ENCODE measurements at regions not wholly inside any gene's neighbourhood (a gene's known extent, or its start where the extent isn't known, plus 50 kb on each side); places are given as distances from the start of the nearest gene placed in this dataset.
"Not testable (repeated sequence)": the region's sequence is repeated elsewhere in the genome, so short reads cannot be mapped to it uniquely, and the experiment has no call there.

GRCh38 chr4:104330125-104330905, 164.4 kb downstream of the CXXC4 start:
- H3K9me3 ChIP-seq, result no peaks in the 10 kb centered on the region
- no peak overlapping the region for H3K4me3 ChIP-seq
- 51% methylated on average over 6 of the region's 6 CpGs for WGBS
- H3K4me1 ChIP-seq, result no peaks in the 10 kb centered on the region
- TF ChIP-seq EP300 (IDR thresholded peaks at IDR 0.05), result no peak
- no peak for TF ChIP-seq POLR2A (IDR thresholded peaks at IDR 0.05)
- TF ChIP-seq CTCF (IDR thresholded peaks at IDR 0.05), result no peak
- no peak for TF ChIP-seq POLR2AphosphoS5 (IDR thresholded peaks at IDR 0.05)
- no peak for DNase-seq (ENCODE audit: low spot score in 2 of 2)
- H3K27ac ChIP-seq, result no peak overlapping the region
- H3K36me3 ChIP-seq, result no peaks in the 10 kb centered on the region
- no peaks in the 10 kb centered on the region for H3K27me3 ChIP-seq

DNA sequence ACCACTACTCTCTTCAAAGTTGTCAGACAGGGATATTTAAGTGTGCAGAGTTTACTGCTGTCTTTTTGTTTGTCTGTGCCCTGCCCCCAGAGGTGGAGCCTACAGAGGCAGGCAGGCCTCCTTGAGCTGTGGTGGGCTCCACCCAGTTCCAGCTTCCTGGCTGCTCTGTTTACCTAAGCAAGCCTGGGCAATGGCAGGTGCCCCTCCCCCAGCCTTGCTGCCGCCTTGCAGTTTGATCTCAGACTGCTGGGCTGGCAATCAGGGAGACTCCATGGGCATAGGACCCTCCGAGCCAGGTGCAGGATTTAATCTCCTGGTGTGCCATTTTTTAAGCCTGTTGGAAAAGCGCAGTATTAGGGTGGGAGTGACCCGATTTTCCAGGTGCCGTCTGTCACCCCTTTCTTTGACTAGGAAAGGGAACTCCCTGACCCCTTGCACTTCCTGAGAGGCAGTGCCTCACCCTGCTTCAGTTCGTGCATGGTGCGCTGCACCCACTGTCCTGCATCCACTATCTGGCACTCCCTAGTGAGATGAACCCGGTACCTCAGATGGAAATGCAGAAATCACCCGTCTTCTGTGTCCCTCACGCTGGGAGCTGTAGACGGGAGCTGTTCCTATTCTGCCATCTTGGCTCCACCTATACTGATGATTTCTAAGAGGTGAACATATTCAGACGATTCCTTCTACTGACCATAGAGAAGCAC, 167.6 kb downstream of the CXXC4 start:
- H3K4me1 ChIP-seq; H3K27me3 ChIP-seq; H3K9me3 ChIP-seq; H3K27ac ChIP-seq; H3K4me3 ChIP-seq; DNase-seq (ENCODE audit: low spot score in 2 of 2); H3K36me3 ChIP-seq: not testable (repeated sequence)
- WGBS, result 90% methylated on average over 12 of the region's 12 CpGs

GRCh38 chr4:104302731-104303130, 192.0 kb downstream of the CXXC4 start:
- no peak for TF ChIP-seq EP300 (IDR thresholded peaks at IDR 0.05)
- Histone ChIP-seq H3K36me3 (no peaks in the 10 kb centered on the region), H3K27me3 (no peaks in the 10 kb centered on the region), H3K27ac (no peak overlapping the region), H3K4me3 (no peak overlapping the region), H3K4me1 (no peaks in the 10 kb centered on the region), H3K9me3 (no peaks in the 10 kb centered on the region)
- DNase-seq (ENCODE audit: low spot score in 2 of 2), result no peak
- WGBS, result 76% methylated on average over 1 of the region's 1 CpG

DNA sequence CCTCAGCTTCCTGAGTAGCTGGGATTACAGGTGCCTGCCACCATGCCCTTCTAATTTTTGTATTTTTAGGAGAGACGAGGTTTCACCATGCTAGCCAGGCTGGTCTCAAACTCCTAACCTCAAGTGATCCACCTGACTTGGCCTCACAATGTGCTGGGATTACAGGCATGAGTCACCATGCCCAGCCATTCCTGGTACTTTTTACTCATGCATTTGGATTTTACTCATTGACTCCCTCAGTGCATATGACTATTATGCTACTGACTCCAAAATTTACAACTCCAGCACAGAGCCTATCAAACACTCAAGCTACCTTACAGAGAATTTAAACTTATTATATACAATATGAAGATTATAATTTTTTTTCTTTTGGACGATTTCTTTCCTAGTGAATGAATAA, 199.9 kb downstream of the CXXC4 start:
- TF ChIP-seq POLR2A (IDR thresholded peaks at IDR 0.05) (no peak), EP300 (IDR thresholded peaks at IDR 0.05) (no peak)
- WGBS, result 80% methylated on average over 2 of the region's 2 CpGs

DNA sequence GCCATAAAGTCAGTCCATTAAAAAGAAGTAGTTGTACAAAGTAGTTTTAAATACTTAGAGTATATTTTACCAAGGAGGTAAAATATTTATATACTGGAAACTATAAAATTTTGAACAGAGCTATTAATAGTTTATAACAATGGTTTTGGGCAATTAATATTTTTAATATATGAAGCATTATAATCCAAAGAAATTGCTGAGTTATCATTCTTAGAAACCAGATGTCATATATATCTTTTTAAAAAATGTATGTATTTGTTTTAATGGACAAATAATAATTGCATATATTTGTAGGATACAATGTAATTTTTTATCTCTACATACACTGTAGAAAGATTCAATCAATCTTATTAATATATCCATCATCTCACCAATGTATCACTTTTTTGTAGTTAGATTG, 207.8 kb downstream of the CXXC4 start:
- no peak for DNase-seq (ENCODE audit: low spot score in 2 of 2)
- H3K27me3 ChIP-seq, result no peaks in the 10 kb centered on the region
- no peak overlapping the region for H3K4me3 ChIP-seq
- no peaks in the 10 kb centered on the region for H3K36me3 ChIP-seq
- no peaks in the 10 kb centered on the region for H3K9me3 ChIP-seq
- no peaks in the 10 kb centered on the region for H3K4me1 ChIP-seq
- no peak for TF ChIP-seq CTCF (IDR thresholded peaks at IDR 0.05)
- no peak for TF ChIP-seq POLR2AphosphoS5 (IDR thresholded peaks at IDR 0.05)
- no peak for TF ChIP-seq POLR2A (IDR thresholded peaks at IDR 0.05)
- H3K27ac ChIP-seq, result no peak overlapping the region

More for the DNA sequence above, 199.9 kb downstream of the CXXC4 start:
- no peaks in the 10 kb centered on the region for H3K4me1 ChIP-seq
- no peaks in the 10 kb centered on the region for H3K36me3 ChIP-seq
- H3K27me3 ChIP-seq, result no peaks in the 10 kb centered on the region
- no peak overlapping the region for H3K4me3 ChIP-seq
- no peaks in the 10 kb centered on the region for H3K9me3 ChIP-seq
- no peak for DNase-seq (ENCODE audit: low spot score in 2 of 2)
- H3K27ac ChIP-seq, result no peak overlapping the region

- H3K4me1 ChIP-seq, result no peaks in the 10 kb centered on the region
- no peak overlapping the region for H3K4me3 ChIP-seq
- no peak for DNase-seq (ENCODE audit: low spot score in 2 of 2)
- no peaks in the 10 kb centered on the region for H3K36me3 ChIP-seq
- no peaks in the 10 kb centered on the region for H3K27me3 ChIP-seq
- H3K27ac ChIP-seq, result no peak overlapping the region
- no peak for TF ChIP-seq CTCF (IDR thresholded peaks at IDR 0.05)
- H3K9me3 ChIP-seq, result no peaks in the 10 kb centered on the region
Measured at GRCh38 chr4:104283303-104283702, 211.4 kb downstream of the CXXC4 start.

DNA sequence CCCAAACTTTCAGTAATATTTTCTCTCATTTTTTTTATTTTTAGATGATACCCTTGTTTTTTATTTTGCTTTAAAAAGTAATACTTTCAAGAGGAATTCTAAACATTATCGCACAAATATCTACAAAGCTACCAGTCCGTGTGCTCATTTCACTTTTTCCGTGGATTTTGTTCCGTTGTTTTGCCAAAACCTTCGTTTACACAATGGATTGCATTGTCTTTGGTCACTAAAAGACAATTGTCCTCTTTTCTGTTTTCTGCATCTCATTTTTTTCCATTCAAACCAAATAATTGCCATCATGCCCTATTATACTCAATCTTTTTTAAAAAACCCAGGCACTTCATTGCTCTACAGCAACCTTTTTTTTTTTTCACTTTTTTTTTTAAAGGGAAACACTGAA, 214.9 kb downstream of the CXXC4 start:
- H3K9me3 ChIP-seq, result no peaks in the 10 kb centered on the region
- no peak overlapping the region for H3K27ac ChIP-seq
- TF ChIP-seq EP300 (IDR thresholded peaks at IDR 0.05) (no peak), POLR2A (IDR thresholded peaks at IDR 0.05) (no peak), POLR2AphosphoS5 (IDR thresholded peaks at IDR 0.05) (no peak), CTCF (IDR thresholded peaks at IDR 0.05) (no peak)
- H3K27me3 ChIP-seq, result no peaks in the 10 kb centered on the region
- H3K36me3 ChIP-seq, result no peaks in the 10 kb centered on the region
- WGBS, result 75% methylated on average over 5 of the region's 5 CpGs
- no peak overlapping the region for H3K4me3 ChIP-seq
- no peak for DNase-seq (ENCODE audit: low spot score in 2 of 2)
- no peaks in the 10 kb centered on the region for H3K4me1 ChIP-seq
